GM12801 (cell line): ENCODE measurements at regions not wholly inside any gene's neighbourhood (a gene's known extent, or its start where the extent isn't known, plus 50 kb on each side); places are given as distances from the start of the nearest gene placed in this dataset.

Experiments used
- CTCF ChIP-seq: IDR thresholded peaks from one replicate; pipeline ENCODE4 v1.5.1; 2011; ENCODE audit warnings: control low read depth; ENCODE audit not compliant: insufficient read length; ENCODE audit errors: extremely low read depth

- TF ChIP-seq CTCF = no peak
Measured at GRCh38 chr6:67199425-67199824, 1435.7 kb upstream of the ADGRB3 start.

GRCh38 chr6:67190733-67191132, 1444.3 kb upstream of the ADGRB3 start:
- TF ChIP-seq CTCF = no peak

GRCh38 chr6:67184405-67184804, 1450.7 kb upstream of the ADGRB3 start:
- TF ChIP-seq CTCF = no peak

- no peak for TF ChIP-seq CTCF
Measured at GRCh38 chr6:67175101-67175500, 1460.0 kb upstream of the ADGRB3 start.

GRCh38 chr6:67165606-67166005, 1458.6 kb upstream of the EYS start:
- TF ChIP-seq CTCF = no peak

GRCh38 chr6:67160820-67161219, 1453.8 kb upstream of the EYS start:
- no peak for TF ChIP-seq CTCF

GRCh38 chr6:67141005-67141404, 1434.0 kb upstream of the EYS start:
- no peak for TF ChIP-seq CTCF

- no peak for TF ChIP-seq CTCF
Measured at GRCh38 chr6:67133973-67134372, 1426.9 kb upstream of the EYS start.
